ENCODE measurements at regions not wholly inside any gene's neighbourhood (a gene's known extent, or its start where the extent isn't known, plus 50 kb on each side); places are given as distances from the start of the nearest gene placed in this dataset.

- Histone ChIP-seq H3K27ac (ENCODE audit: insufficient read depth, low read length) (no peak overlapping the region), H2BK120ac (ENCODE audit: low read depth, low read length) (no peak overlapping the region), H3K23ac (ENCODE audit: low read depth, low read length) (no peak overlapping the region), H3K9me3 (ENCODE audit: control insufficient read depth, insufficient read depth, low read length) (no peaks in the 10 kb centered on the region), H2BK5ac (ENCODE audit: low read depth, low read length, poor library complexity, severe bottlenecking) (no peak overlapping the region), H3K9ac (ENCODE audit: low read depth, low read length) (no peak overlapping the region), H3K4ac (ENCODE audit: low read depth, low read length) (no peak overlapping the region), H3K79me1 (ENCODE audit: low read depth in 1 of 2, low read length in 2 of 2) (no peaks in the 10 kb centered on the region), H4K8ac (ENCODE audit: low read depth in 2 of 2, low read length in 2 of 2) (no peak overlapping the region), H3K27me3 (ENCODE audit: control insufficient read depth, insufficient read depth, low read length) (no peaks in the 10 kb centered on the region), H2AK9ac (replicated peaks; ENCODE audit: low read depth, low read length, poor library complexity) (no peak overlapping the region), H2BK15ac (ENCODE audit: low read depth, low read length) (no peak overlapping the region), H2BK20ac (ENCODE audit: low read depth, low read length) (no peak overlapping the region), H3K36me3 (ENCODE audit: control insufficient read depth, insufficient read depth, low read length) (no peaks in the 10 kb centered on the region), H3K18ac (ENCODE audit: low read depth, low read length) (no peak overlapping the region), H2AK5ac (ENCODE audit: low read depth, low read length) (no peak overlapping the region), H3K4me1 (ENCODE audit: control insufficient read depth, insufficient read depth, low read length) (no peaks in the 10 kb centered on the region), H3K56ac (ENCODE audit: extremely low read depth, insufficient read depth, low read length) (no peak overlapping the region), H4K5ac (ENCODE audit: low read depth, low read length) (no peak overlapping the region), H4K91ac (ENCODE audit: insufficient read depth, low read depth, low read length) (no peak overlapping the region), H3K4me2 (ENCODE audit: low read depth, low read length) (no peak overlapping the region), H3K4me3 (ENCODE audit: insufficient read depth, low read depth, low read length) (no peak overlapping the region), H2AFZ (replicated peaks; ENCODE audit: low read length, poor library complexity) (no peak overlapping the region), H3K14ac (replicated peaks; ENCODE audit: low read depth, low read length) (no peak overlapping the region), H3K9me1 (ENCODE audit: insufficient read depth, low read length) (no peaks in the 10 kb centered on the region), H4K20me1 (ENCODE audit: insufficient read depth, low read length) (no peaks in the 10 kb centered on the region)
- POLR2A ChIA-PET (ENCODE audit: unreplicated experiment) = no interaction called here
- dilution Hi-C loops (cut with HindIII; ENCODE audit: low sequenced_read_pairs, unreplicated experiment) (no loop called here), in situ Hi-C loops (cut with MboI; ENCODE audit: low sequenced_read_pairs) (no loop called here), intact Hi-C loops (cut with micrococcal nuclease) (no loop called here)
- BruUV-seq (replicated peaks) = no TSS peak
- CTCF ChIA-PET = no interaction called here
- TF ChIP-seq RAD21 (IDR thresholded peaks at IDR 0.05; ENCODE audit: low read length) (no peak), ELK1 (IDR thresholded peaks at IDR 0.05; ENCODE audit: borderline replicate concordance, low read depth, low read length) (no peak), CHD1 (IDR thresholded peaks at IDR 0.05; ENCODE audit: low read depth, low read length) (no peak), MAFK (IDR thresholded peaks at IDR 0.05; ENCODE audit: low read depth, low read length) (no peak), SMC3 (IDR thresholded peaks at IDR 0.05; ENCODE audit: low read depth, low read length) (no peak), MAZ (IDR thresholded peaks at IDR 0.05; ENCODE audit: borderline replicate concordance, low read depth, low read length) (no peak), BHLHE40 (IDR thresholded peaks at IDR 0.05; ENCODE audit: low read depth, low read length) (no peak), USF2 (IDR thresholded peaks at IDR 0.05; ENCODE audit: low read depth, low read length) (no peak), FOS (IDR thresholded peaks at IDR 0.05; ENCODE audit: low read depth, low read length) (no peak), RFX5 (IDR thresholded peaks at IDR 0.05; ENCODE audit: low read depth, low read length) (no peak), CTCF (conservative IDR thresholded peaks at IDR 0.05; ENCODE audit: low read depth, low read length) (no peak), RCOR1 (IDR thresholded peaks at IDR 0.05; ENCODE audit: insufficient replicate concordance, low read length) (no peak), POLR2A (IDR thresholded peaks at IDR 0.05; ENCODE audit: low read depth, low read length) (no peak), CEBPB (IDR thresholded peaks at IDR 0.05; ENCODE audit: low read depth, low read length) (no peak), MXI1 (IDR thresholded peaks at IDR 0.05; ENCODE audit: borderline replicate concordance, low read depth, low read length) (no peak), NFE2L2 (IDR thresholded peaks at IDR 0.05; ENCODE audit: low read depth, low read length) (no peak)
- peak; percentile 14 for DNase-seq
- no peak for ATAC-seq (ENCODE audit: low read depth)
These were observed 383.0 kb downstream of the SLITRK1 start for GRCh38 chr13:83499286-83499685.

All from IMR-90 (cell line).